Stimulated activated CD4-positive, alpha-beta T cell treated with anti-CD3 and anti-CD28 coated beads, Interleukin-4, amount 100 ng/mL, for 48 hours (primary cell): ENCODE measurements at regions not wholly inside any gene's neighbourhood (a gene's known extent, or its start where the extent isn't known, plus 50 kb on each side); places are given as distances from the start of the nearest gene placed in this dataset.
"Not testable (repeated sequence)": the region's sequence is repeated elsewhere in the genome, so short reads cannot be mapped to it uniquely, and the experiment has no call there.

ENCODE experiments used
- DNase-seq, 2 donors: peaks; one replicate each; pipeline ENCODE4 v3.0.0-alpha.2; 2020; ENCODE audit warnings: low read depth in 2 of 2

- DNase-seq: no peak
Measured at GRCh38 chr15:53216036-53216435, 425.9 kb upstream of the ONECUT1 start.

- no peak for DNase-seq
Measured at GRCh38 chr15:53213336-53213735, 423.2 kb upstream of the ONECUT1 start.

GRCh38 chr15:53212785-53213184 lies 422.6 kb upstream of the ONECUT1 start:
- DNase-seq: no peak

GRCh38 chr15:53210653-53211052 lies 420.5 kb upstream of the ONECUT1 start:
- DNase-seq: no peak

GRCh38 chr15:53209396-53210042 lies 419.4 kb upstream of the ONECUT1 start:
- no peak for DNase-seq

GRCh38 chr15:53208751-53209150 lies 418.6 kb upstream of the ONECUT1 start:
- DNase-seq: no peak

GRCh38 chr15:53203454-53203853 lies 413.3 kb upstream of the ONECUT1 start:
- no peak for DNase-seq

- DNase-seq: no peak
Measured at GRCh38 chr15:53202876-53203275, 412.7 kb upstream of the ONECUT1 start.

GRCh38 chr15:53197426-53197839 lies 407.3 kb upstream of the ONECUT1 start:
- peak; percentile 35 to 48 for DNase-seq

GRCh38 chr15:53196788-53197187 lies 406.7 kb upstream of the ONECUT1 start:
- DNase-seq: no peak

- no peak for DNase-seq
Measured at GRCh38 chr15:53196242-53196641, 406.1 kb upstream of the ONECUT1 start.

GRCh38 chr15:53193149-53193548 lies 403.0 kb upstream of the ONECUT1 start:
- DNase-seq: no peak

- DNase-seq: no peak
Measured at GRCh38 chr15:53189860-53190259, 399.7 kb upstream of the ONECUT1 start.

- not testable (repeated sequence) for DNase-seq
Measured at GRCh38 chr15:53183449-53183848, 393.3 kb upstream of the ONECUT1 start.

- DNase-seq: no peak
Measured at GRCh38 chr15:53171571-53171970, 381.4 kb upstream of the ONECUT1 start.

- no peak for DNase-seq
Measured at GRCh38 chr15:53166684-53167201, 376.6 kb upstream of the ONECUT1 start.

- DNase-seq: no peak
Measured at GRCh38 chr15:53165988-53166683, 376.0 kb upstream of the ONECUT1 start.

GRCh38 chr15:53160092-53160704 lies 370.1 kb upstream of the ONECUT1 start:
- no peak for DNase-seq

- no peak for DNase-seq
Measured at GRCh38 chr15:53159458-53159857, 369.3 kb upstream of the ONECUT1 start.

GRCh38 chr15:53158995-53159394 lies 368.9 kb upstream of the ONECUT1 start:
- DNase-seq: no peak

GRCh38 chr15:53133255-53133850 lies 343.2 kb upstream of the ONECUT1 start:
- DNase-seq: no peak

- DNase-seq: no peak
Measured at GRCh38 chr15:53130943-53131342, 340.8 kb upstream of the ONECUT1 start.
